Astrocyte (in vitro differentiated cells and primary cell): ENCODE measurements at regions not wholly inside any gene's neighbourhood (a gene's known extent, or its start where the extent isn't known, plus 50 kb on each side); places are given as distances from the start of the nearest gene placed in this dataset.

Experiments used
- DNase-seq: peaks from one replicate; pipeline ENCODE4 v3.0.0-alpha.2; 2010; ENCODE audit warnings: low read depth
- FAIRE-seq: peaks from 2 replicates; lab custom pipeline; 2011; peaks lifted over from hg19 to GRCh38; lab: Jason Lieb, UNC
- H2AFZ ChIP-seq: 2 replicates; pipeline ENCODE4 v1.6.0; 2012; ENCODE audit warnings: low read depth, low read length, inconsistent platforms
- H3K27ac ChIP-seq: 2 replicates; pipeline ENCODE4 v1.5.1; 2011; ENCODE audit warnings: low read depth, low read length, inconsistent platforms
- H3K27me3 ChIP-seq: 2 replicates; pipeline ENCODE4 v1.6.0; 2011; ENCODE audit warnings: low read length, inconsistent platforms; ENCODE audit not compliant: insufficient read depth
- H3K36me3 ChIP-seq: 2 replicates; pipeline ENCODE4 v1.5.1; 2011; ENCODE audit warnings: low read length, inconsistent platforms; ENCODE audit not compliant: insufficient read depth
- H3K4me1 ChIP-seq: 2 replicates; pipeline ENCODE4 v1.5.1; 2011; ENCODE audit warnings: low read length, inconsistent platforms; ENCODE audit not compliant: insufficient read depth
- H3K4me2 ChIP-seq: 2 replicates; pipeline ENCODE4 v1.6.0; 2012; ENCODE audit warnings: low read length, inconsistent platforms
- H3K4me3 ChIP-seq: 2 replicates; pipeline ENCODE4 v1.5.1; 2011; ENCODE audit warnings: low read depth, mild to moderate bottlenecking, low read length, inconsistent platforms; ENCODE audit not compliant: insufficient read depth
- H3K79me2 ChIP-seq: 2 replicates; pipeline ENCODE4 v1.6.0; 2012; ENCODE audit warnings: mild to moderate bottlenecking, low read length, inconsistent platforms; ENCODE audit not compliant: insufficient read depth
- H3K9ac ChIP-seq: 2 replicates; pipeline ENCODE4 v1.6.0; 2012; ENCODE audit warnings: mild to moderate bottlenecking, low read length, inconsistent platforms
- H3K9me3 ChIP-seq: 2 replicates; pipeline ENCODE4 v1.5.1; 2012; ENCODE audit warnings: low read depth, mild to moderate bottlenecking, low read length, inconsistent platforms; ENCODE audit not compliant: insufficient read depth
- H4K20me1 ChIP-seq: 2 replicates; pipeline ENCODE4 v1.6.0; 2012; ENCODE audit warnings: low read length, inconsistent platforms; ENCODE audit not compliant: insufficient read depth
- H3K27ac Mint-ChIP-seq: one replicate; pipeline ENCODE4 v1.8.0; 2021; ENCODE audit warnings: mild to moderate bottlenecking, mixed read lengths; ENCODE audit not compliant: unreplicated experiment
- H3K27me3 Mint-ChIP-seq: one replicate; pipeline ENCODE4 v1.8.0; 2021; ENCODE audit warnings: low read depth, mixed read lengths; ENCODE audit not compliant: unreplicated experiment
- H3K36me3 Mint-ChIP-seq: one replicate; pipeline ENCODE4 v1.8.0; 2021; ENCODE audit warnings: low read depth, mixed read lengths; ENCODE audit not compliant: unreplicated experiment
- H3K4me1 Mint-ChIP-seq: one replicate; pipeline ENCODE4 v1.8.0; 2021; ENCODE audit warnings: low read depth, mixed read lengths; ENCODE audit not compliant: unreplicated experiment
- H3K4me3 Mint-ChIP-seq: one replicate; pipeline ENCODE4 v1.8.0; 2021; ENCODE audit warnings: mild to moderate bottlenecking, moderate library complexity, mixed read lengths; ENCODE audit not compliant: unreplicated experiment
- H3K9me3 Mint-ChIP-seq: one replicate; pipeline ENCODE4 v1.8.0; 2021; ENCODE audit warnings: mild to moderate bottlenecking, mixed read lengths; ENCODE audit not compliant: unreplicated experiment
- EZH2 ChIP-seq: IDR thresholded peaks from 2 replicates; pipeline ENCODE4 v1.6.1; 2012; ENCODE audit warnings: mild to moderate bottlenecking, low read length, inconsistent platforms; ENCODE audit not compliant: insufficient read depth
- TF ChIP-seq, protein P1 (sequence below): IDR thresholded peaks from 2 replicates; pipeline ENCODE4 v1.5.1; 2011; ENCODE audit warnings: low read depth, mild to moderate bottlenecking, inconsistent platforms, low read length, moderate library complexity; ENCODE audit not compliant: insufficient read depth

DNA sequence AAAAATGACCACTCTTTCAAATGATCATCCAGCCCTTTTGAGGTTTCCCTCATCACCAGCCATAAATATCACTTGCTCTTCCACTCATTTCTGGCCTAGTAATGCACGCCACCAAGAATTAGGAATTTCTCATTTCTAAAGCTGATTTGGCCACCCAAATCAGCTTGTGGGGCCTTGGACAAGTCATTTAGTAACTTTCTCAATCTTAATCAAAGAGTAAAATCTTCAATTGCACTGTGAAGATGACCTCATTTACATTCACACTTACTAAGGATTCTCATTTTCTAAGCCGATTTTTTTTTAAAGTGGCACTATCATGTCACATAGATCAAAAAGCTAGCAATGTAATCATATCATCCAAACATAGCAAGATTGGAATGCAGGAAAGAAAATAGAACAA lies 150.0 kb upstream of the HHIP start:
- Mint-ChIP-seq H3K9me3 (no peaks in the 10 kb centered on the region), H3K4me1 (no peaks in the 10 kb centered on the region), H3K36me3 (no peaks in the 10 kb centered on the region), H3K4me3 (no peak overlapping the region), H3K27me3 (peaks cover 2% of the 10 kb centered on the region), H3K27ac (no peak overlapping the region)
- H3K4me3 ChIP-seq: no peak overlapping the region
- H4K20me1 ChIP-seq: no peaks in the 10 kb centered on the region
- no peak overlapping the region for H3K9ac ChIP-seq
- TF ChIP-seq EZH2: no peak
- TF ChIP-seq, protein P1, sequence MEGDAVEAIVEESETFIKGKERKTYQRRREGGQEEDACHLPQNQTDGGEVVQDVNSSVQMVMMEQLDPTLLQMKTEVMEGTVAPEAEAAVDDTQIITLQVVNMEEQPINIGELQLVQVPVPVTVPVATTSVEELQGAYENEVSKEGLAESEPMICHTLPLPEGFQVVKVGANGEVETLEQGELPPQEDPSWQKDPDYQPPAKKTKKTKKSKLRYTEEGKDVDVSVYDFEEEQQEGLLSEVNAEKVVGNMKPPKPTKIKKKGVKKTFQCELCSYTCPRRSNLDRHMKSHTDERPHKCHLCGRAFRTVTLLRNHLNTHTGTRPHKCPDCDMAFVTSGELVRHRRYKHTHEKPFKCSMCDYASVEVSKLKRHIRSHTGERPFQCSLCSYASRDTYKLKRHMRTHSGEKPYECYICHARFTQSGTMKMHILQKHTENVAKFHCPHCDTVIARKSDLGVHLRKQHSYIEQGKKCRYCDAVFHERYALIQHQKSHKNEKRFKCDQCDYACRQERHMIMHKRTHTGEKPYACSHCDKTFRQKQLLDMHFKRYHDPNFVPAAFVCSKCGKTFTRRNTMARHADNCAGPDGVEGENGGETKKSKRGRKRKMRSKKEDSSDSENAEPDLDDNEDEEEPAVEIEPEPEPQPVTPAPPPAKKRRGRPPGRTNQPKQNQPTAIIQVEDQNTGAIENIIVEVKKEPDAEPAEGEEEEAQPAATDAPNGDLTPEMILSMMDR: no peak
- H3K79me2 ChIP-seq: no peaks in the 10 kb centered on the region
- H3K27me3 ChIP-seq: no peaks in the 10 kb centered on the region
- H3K27ac ChIP-seq: no peak overlapping the region
- FAIRE-seq (no peak), DNase-seq (no peak)
- no peak overlapping the region for H3K4me2 ChIP-seq
- H3K4me1 ChIP-seq: no peaks in the 10 kb centered on the region
- no peaks in the 10 kb centered on the region for H3K9me3 ChIP-seq
- no peak overlapping the region for H2AFZ ChIP-seq
- H3K36me3 ChIP-seq: no peaks in the 10 kb centered on the region

GRCh38 chr4:144499777-144500176 lies 146.2 kb upstream of the HHIP start:
- H3K9me3 ChIP-seq: no peaks in the 10 kb centered on the region
- no peak overlapping the region for H3K4me2 ChIP-seq
- no peaks in the 10 kb centered on the region for H3K36me3 ChIP-seq
- Mint-ChIP-seq H3K9me3 (no peaks in the 10 kb centered on the region), H3K36me3 (no peaks in the 10 kb centered on the region), H3K4me3 (no peak overlapping the region), H3K4me1 (peaks cover 4% of the 10 kb centered on the region), H3K27ac (no peak overlapping the region), H3K27me3 (peaks cover under 1% of the 10 kb centered on the region)
- no peak overlapping the region for H2AFZ ChIP-seq
- no peaks in the 10 kb centered on the region for H3K27me3 ChIP-seq
- H3K9ac ChIP-seq: no peak overlapping the region
- no peaks in the 10 kb centered on the region for H3K79me2 ChIP-seq
- H4K20me1 ChIP-seq: no peaks in the 10 kb centered on the region
- FAIRE-seq (no peak), DNase-seq (no peak)
- TF ChIP-seq, protein P1: no peak
- TF ChIP-seq EZH2: no peak
- H3K27ac ChIP-seq: no peak overlapping the region
- H3K4me3 ChIP-seq: no peak overlapping the region
- H3K4me1 ChIP-seq: no peaks in the 10 kb centered on the region

- H3K9ac ChIP-seq: no peak overlapping the region
- H3K9me3 ChIP-seq: no peaks in the 10 kb centered on the region
- H3K27ac Mint-ChIP-seq: no peak overlapping the region
- no peak overlapping the region for H3K4me2 ChIP-seq
- H3K79me2 ChIP-seq: no peaks in the 10 kb centered on the region
- H3K4me3 ChIP-seq: no peak overlapping the region
- peaks cover 4% of the 10 kb centered on the region for H3K4me1 Mint-ChIP-seq
- no peaks in the 10 kb centered on the region for H3K27me3 Mint-ChIP-seq
- H4K20me1 ChIP-seq: no peaks in the 10 kb centered on the region
- DNase-seq: no peak
- no peak for FAIRE-seq
- H3K27ac ChIP-seq: no peak overlapping the region
- H3K36me3 Mint-ChIP-seq: no peaks in the 10 kb centered on the region
- H3K9me3 Mint-ChIP-seq: no peaks in the 10 kb centered on the region
- H3K4me3 Mint-ChIP-seq: no peak overlapping the region
- no peak overlapping the region for H2AFZ ChIP-seq
- no peaks in the 10 kb centered on the region for H3K36me3 ChIP-seq
- no peak for TF ChIP-seq EZH2
- TF ChIP-seq, protein P1: no peak
- H3K27me3 ChIP-seq: no peaks in the 10 kb centered on the region
- no peaks in the 10 kb centered on the region for H3K4me1 ChIP-seq
These were observed 144.7 kb upstream of the HHIP start for GRCh38 chr4:144501231-144501780.
